Osteocyte (in vitro differentiated cells): ENCODE measurements at regions not wholly inside any gene's neighbourhood (a gene's known extent, or its start where the extent isn't known, plus 50 kb on each side); places are given as distances from the start of the nearest gene placed in this dataset.

ENCODE experiments used
- DNase-seq: peaks from one replicate; pipeline ENCODE4 v3.0.0; 2021; ENCODE audit warnings: mixed read lengths; ENCODE audit not compliant: unreplicated experiment; ENCODE audit errors: extremely low spot score
- H3K27ac Mint-ChIP-seq: one replicate; pipeline ENCODE4 v1.8.0; 2021; ENCODE audit warnings: mild to moderate bottlenecking, mixed read lengths; ENCODE audit not compliant: unreplicated experiment
- H3K27me3 Mint-ChIP-seq: one replicate; pipeline ENCODE4 v1.8.0; 2021; ENCODE audit warnings: mixed read lengths; ENCODE audit not compliant: unreplicated experiment
- H3K36me3 Mint-ChIP-seq: one replicate; pipeline ENCODE4 v1.8.0; 2021; ENCODE audit warnings: mixed read lengths; ENCODE audit not compliant: unreplicated experiment
- H3K4me1 Mint-ChIP-seq: one replicate; pipeline ENCODE4 v1.8.0; 2021; ENCODE audit warnings: mixed read lengths; ENCODE audit not compliant: unreplicated experiment
- H3K4me3 Mint-ChIP-seq: one replicate; pipeline ENCODE4 v1.8.0; 2021; ENCODE audit warnings: mild to moderate bottlenecking, moderate library complexity, mixed read lengths; ENCODE audit not compliant: unreplicated experiment
- H3K9me3 Mint-ChIP-seq: one replicate; pipeline ENCODE4 v1.8.0; 2021; ENCODE audit warnings: mixed read lengths; ENCODE audit not compliant: unreplicated experiment
- TF ChIP-seq, protein P1 (sequence below): fragments of 200-600 bp; sonication (generic); IDR thresholded peaks from 2 replicates; pipeline ENCODE4 v1.5.0; 2021; ENCODE audit warnings: antibody characterized with exemption, mild to moderate bottlenecking, moderate library complexity

DNA sequence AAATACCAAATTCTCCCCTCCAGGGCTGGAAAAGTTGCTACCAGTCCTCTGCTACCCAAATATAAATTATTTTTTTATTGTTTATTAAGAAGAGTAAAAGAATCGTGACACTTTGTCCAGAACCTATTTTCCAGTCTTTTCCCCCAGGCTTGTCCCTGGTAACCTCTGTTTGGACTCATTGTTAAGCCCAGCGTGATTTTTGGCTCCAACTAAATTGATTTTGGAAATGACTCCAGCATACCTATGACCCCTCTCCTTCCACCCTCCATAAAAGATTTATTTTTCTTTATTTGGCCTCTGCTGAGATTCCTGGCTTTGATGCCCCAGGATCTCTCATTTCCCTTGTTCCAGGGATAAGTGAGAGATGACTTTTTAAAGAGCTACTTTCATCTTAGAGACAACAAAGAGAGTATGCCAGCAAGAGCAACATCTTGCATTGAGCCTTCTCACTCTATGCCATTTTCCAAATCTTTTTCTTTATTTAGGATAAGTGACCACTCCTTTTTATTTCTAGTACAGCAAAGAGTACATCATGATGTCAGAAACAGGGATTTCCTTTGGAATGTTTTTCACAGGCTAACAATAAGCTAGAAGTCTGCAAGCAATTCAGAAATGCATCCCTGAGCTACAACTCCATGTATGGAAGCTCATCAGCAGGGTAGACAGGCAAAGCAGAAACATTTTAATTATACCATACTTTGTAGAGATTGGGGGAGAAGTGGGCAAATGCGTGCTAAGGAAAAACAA is 75.8 kb downstream of the DAD1 start:
- Mint-ChIP-seq H3K27ac (peak overlapping the region; percentile 55), H3K9me3 (no peaks in the 10 kb centered on the region), H3K4me1 (peaks cover 71% of the 10 kb centered on the region), H3K27me3 (no peaks in the 10 kb centered on the region), H3K4me3 (no peak overlapping the region), H3K36me3 (no peaks in the 10 kb centered on the region)
- no peak for DNase-seq
- TF ChIP-seq, protein P1, sequence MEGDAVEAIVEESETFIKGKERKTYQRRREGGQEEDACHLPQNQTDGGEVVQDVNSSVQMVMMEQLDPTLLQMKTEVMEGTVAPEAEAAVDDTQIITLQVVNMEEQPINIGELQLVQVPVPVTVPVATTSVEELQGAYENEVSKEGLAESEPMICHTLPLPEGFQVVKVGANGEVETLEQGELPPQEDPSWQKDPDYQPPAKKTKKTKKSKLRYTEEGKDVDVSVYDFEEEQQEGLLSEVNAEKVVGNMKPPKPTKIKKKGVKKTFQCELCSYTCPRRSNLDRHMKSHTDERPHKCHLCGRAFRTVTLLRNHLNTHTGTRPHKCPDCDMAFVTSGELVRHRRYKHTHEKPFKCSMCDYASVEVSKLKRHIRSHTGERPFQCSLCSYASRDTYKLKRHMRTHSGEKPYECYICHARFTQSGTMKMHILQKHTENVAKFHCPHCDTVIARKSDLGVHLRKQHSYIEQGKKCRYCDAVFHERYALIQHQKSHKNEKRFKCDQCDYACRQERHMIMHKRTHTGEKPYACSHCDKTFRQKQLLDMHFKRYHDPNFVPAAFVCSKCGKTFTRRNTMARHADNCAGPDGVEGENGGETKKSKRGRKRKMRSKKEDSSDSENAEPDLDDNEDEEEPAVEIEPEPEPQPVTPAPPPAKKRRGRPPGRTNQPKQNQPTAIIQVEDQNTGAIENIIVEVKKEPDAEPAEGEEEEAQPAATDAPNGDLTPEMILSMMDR = no peak

DNA sequence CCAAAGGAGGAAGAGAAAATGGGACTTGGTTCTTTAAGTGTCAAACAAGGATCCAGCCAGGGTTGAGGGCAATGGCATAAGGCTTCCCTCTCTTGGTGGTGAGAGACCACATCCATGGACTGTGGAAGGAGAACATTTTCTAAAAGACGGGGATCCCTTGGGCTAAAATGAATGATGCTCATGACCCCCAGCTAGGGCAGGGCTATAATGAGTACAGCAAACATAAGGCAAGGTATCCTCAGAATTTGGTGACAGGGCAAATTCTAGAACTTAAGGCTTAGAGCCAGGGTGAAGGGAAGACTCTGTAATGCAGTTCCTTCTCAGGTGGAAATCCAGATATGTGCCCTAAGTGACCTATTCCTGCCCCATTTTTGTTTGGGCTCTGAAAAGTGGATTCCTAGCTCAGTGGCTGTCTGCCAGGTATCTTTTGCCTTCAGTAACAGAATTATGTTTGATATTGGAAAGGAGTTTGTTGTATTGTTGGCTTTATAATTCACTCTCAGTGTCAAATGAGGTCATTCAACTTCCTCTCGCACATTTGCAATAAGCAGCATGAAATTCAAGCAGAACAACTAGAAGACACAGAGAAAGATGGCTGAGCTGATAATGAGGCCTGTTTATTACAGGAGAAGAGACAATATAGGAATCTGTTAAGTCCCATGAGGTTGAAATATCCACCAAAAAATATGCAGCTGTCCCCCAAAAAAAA is 76.8 kb downstream of the DAD1 start:
- H3K9me3 Mint-ChIP-seq = no peaks in the 10 kb centered on the region
- no peak overlapping the region for H3K4me3 Mint-ChIP-seq
- DNase-seq = no peak
- no peak overlapping the region for H3K27ac Mint-ChIP-seq
- peaks cover 72% of the 10 kb centered on the region for H3K4me1 Mint-ChIP-seq
- H3K36me3 Mint-ChIP-seq = no peaks in the 10 kb centered on the region
- no peaks in the 10 kb centered on the region for H3K27me3 Mint-ChIP-seq
- TF ChIP-seq, protein P1 = no peak

DNA sequence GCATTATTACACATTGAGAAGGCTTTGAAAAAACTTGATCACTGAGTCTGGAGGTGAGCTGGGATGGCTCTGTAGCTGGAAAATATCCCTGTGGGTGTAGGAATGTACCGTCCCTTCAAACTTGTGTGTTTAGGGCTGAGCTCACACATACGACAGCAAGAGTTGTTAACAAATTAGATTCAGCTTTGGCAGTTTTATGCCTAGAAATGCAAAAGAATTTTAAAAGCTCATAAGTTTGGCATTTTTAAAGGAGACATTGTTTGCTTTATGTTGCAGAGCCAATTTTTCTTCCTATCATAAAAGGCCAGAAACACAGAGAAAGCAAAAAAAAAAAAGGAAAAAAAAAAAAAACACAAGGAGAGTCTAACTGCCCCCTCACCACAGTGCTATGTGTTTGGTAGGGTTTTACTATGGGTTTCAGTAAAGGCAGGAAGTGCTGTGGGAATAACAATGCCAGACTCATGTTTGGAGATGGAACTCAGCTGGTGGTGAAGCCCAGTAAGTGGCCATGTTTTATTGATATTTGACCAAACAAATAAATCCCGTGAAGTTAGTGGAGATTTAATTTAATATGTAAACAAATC is 78.4 kb downstream of the DAD1 start:
- Mint-ChIP-seq H3K9me3 (no peaks in the 10 kb centered on the region), H3K4me1 (peaks cover 73% of the 10 kb centered on the region), H3K36me3 (no peaks in the 10 kb centered on the region), H3K27ac (no peak overlapping the region), H3K27me3 (no peaks in the 10 kb centered on the region), H3K4me3 (no peak overlapping the region)
- TF ChIP-seq, protein P1 = no peak
- DNase-seq = no peak

DNA sequence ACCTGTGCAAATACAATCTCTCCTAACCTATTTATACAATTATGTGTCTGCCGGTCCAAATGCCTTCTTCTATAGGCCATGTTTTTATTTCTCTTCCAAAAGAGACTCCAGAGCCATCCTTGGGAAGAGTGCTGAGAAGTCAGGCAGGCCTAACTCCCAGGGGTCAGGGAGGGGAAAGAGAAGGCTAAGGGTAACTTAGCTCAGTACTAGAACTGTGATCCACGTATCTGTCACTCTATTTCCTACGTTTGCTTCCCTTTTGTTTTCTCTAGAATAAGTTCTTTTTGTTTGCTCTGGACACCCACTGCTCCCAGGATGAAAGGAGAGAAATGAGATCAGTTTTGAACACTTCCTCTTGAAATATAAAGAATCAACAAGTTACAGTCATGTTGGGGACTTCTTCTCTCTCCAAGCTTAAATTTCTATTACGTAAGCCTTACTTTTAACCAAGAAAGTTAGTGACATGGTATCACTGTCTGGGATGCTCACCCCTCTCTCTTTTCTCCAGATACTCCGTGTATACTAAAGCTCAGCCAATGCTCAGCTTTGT is 79.2 kb downstream of the DAD1 start:
- H3K4me1 Mint-ChIP-seq = peaks cover 66% of the 10 kb centered on the region
- TF ChIP-seq, protein P1 = no peak
- H3K9me3 Mint-ChIP-seq = no peaks in the 10 kb centered on the region
- H3K27ac Mint-ChIP-seq = no peak overlapping the region
- no peaks in the 10 kb centered on the region for H3K36me3 Mint-ChIP-seq
- H3K4me3 Mint-ChIP-seq = no peak overlapping the region
- no peaks in the 10 kb centered on the region for H3K27me3 Mint-ChIP-seq
- DNase-seq = no peak
